Caco-2 (cell line): ENCODE measurements at regions not wholly inside any gene's neighbourhood (a gene's known extent, or its start where the extent isn't known, plus 50 kb on each side); places are given as distances from the start of the nearest gene placed in this dataset.
"Not testable (repeated sequence)": the region's sequence is repeated elsewhere in the genome, so short reads cannot be mapped to it uniquely, and the experiment has no call there.

Experiments
- BruUV-seq: library from RNA; stranded (reverse); fragments of 400-500 nt; replicated peaks from 2 replicates; lab custom pipeline; 2021; lab: Mats Ljungman, UMichigan
- CTCF ChIA-PET: fragments of 300-600 bp; sonication (Branson Sonifier 250); formaldehyde crosslinking; loops from one replicate; lab custom pipeline; 2022; ENCODE audit warnings: antibody characterized with exemption; lab: Charles Lee
- POLR2A ChIA-PET: fragments of 300-600 bp; sonication (Branson Sonifier 250); formaldehyde crosslinking; loops from one replicate; lab custom pipeline; 2022; ENCODE audit warnings: antibody characterized with exemption; lab: Charles Lee
- DNase-seq, 2 experiments: peaks; one replicate each; pipeline versions ENCODE4 v3.0.0 to v3.0.0-alpha.2; 2020 to 2022
- H3K27me3 ChIP-seq: replicated peaks from 2 replicates; pipeline ENCODE4 v1.6.0; 2011; ENCODE audit warnings: low read length; ENCODE audit not compliant: control insufficient read depth, insufficient read depth
- H3K36me3 ChIP-seq: 2 replicates; pipeline ENCODE4 v1.5.1; 2011; ENCODE audit warnings: low read length; ENCODE audit not compliant: control insufficient read depth, insufficient read depth
- H3K4me1 ChIP-seq: fragments of 250-450 bp; sonication (Bioruptor Pico); 2 replicates; pipeline ENCODE4 v1.5.1; 2020; ENCODE audit warnings: mild to moderate bottlenecking
- H3K4me3 ChIP-seq: 2 replicates; pipeline ENCODE4 v1.5.1; 2011; ENCODE audit warnings: low read depth, mild to moderate bottlenecking, control low read depth, low read length
- H3K9me3 ChIP-seq: fragments of 250-450 bp; sonication (Bioruptor Pico); 2 replicates; pipeline ENCODE4 v1.5.1; 2020; ENCODE audit warnings: mild to moderate bottlenecking, moderate library complexity
- H3K27ac Mint-ChIP-seq: one replicate; pipeline ENCODE4 v1.8.0; 2022; ENCODE audit warnings: mixed read lengths; ENCODE audit not compliant: unreplicated experiment
- H3K27me3 Mint-ChIP-seq: one replicate; pipeline ENCODE4 v1.8.0; 2022; ENCODE audit warnings: mixed read lengths; ENCODE audit not compliant: insufficient read depth, unreplicated experiment
- H3K36me3 Mint-ChIP-seq: one replicate; pipeline ENCODE4 v1.8.0; 2022; ENCODE audit warnings: mild to moderate bottlenecking, mixed read lengths; ENCODE audit not compliant: insufficient read depth, unreplicated experiment
- H3K4me1 Mint-ChIP-seq: one replicate; pipeline ENCODE4 v1.8.0; 2022; ENCODE audit warnings: low read depth, mixed read lengths; ENCODE audit not compliant: unreplicated experiment
- H3K4me3 Mint-ChIP-seq: one replicate; pipeline ENCODE4 v1.8.0; 2022; ENCODE audit warnings: mild to moderate bottlenecking, moderate library complexity, mixed read lengths; ENCODE audit not compliant: unreplicated experiment
- H3K9me3 Mint-ChIP-seq: one replicate; pipeline ENCODE4 v1.8.0; 2022; ENCODE audit warnings: mixed read lengths; ENCODE audit not compliant: unreplicated experiment
- intact Hi-C: fragments of 100-400 bp; cut with micrococcal nuclease; formaldehyde crosslinking; loops from one replicate; pipeline ENCODE4 v1.10.0; 2022; ENCODE audit not compliant: unreplicated experiment
- TF ChIP-seq, protein P1 (sequence below), 2 experiments: fragments of 200-600 bp in 1 of 2; IDR thresholded peaks; 1 replicate in 1 of 2; 2 replicates in 1 of 2; pipeline versions ENCODE4 v1.5.1 to v1.8.0; 2011 to 2022; ENCODE audit warnings: antibody characterized with exemption in 1 of 2, control low read depth in 1 of 2, inconsistent platforms in 1 of 2, low read depth in 1 of 2, low read length in 1 of 2, mild to moderate bottlenecking in 1 of 2, moderate library complexity in 1 of 2; ENCODE audit not compliant: insufficient read depth in 1 of 2, severe bottlenecking in 1 of 2, unreplicated experiment in 1 of 2

DNA sequence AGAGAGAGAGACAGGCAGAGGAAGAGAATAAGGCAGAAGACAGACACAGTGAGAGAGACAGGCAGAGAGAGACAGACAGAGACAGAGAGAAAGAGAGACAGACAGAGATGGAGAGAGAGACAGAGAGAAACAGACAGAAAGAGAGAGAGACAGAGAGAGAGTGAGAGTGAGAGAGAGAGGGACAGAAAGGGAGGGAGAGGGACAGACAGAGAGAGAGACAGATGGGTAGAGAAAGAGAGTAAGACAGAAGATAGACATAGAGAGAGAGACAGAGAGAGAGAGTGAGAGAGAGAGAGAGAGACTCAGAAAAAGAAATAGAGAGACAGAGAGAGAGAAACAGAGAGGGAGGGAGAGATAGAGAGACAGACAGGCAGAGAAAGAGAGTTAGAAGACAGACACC lies 1948.5 kb upstream of the DEFB115 start:
- H3K4me3 Mint-ChIP-seq, CTCF ChIA-PET, H3K4me1 Mint-ChIP-seq, H3K27me3 Mint-ChIP-seq, intact Hi-C loops, H3K27ac Mint-ChIP-seq, POLR2A ChIA-PET, H3K36me3 ChIP-seq, H3K27me3 ChIP-seq, BruUV-seq, H3K4me3 ChIP-seq, H3K4me1 ChIP-seq, H3K36me3 Mint-ChIP-seq, DNase-seq: not testable (repeated sequence)
- peaks cover 68% of the 10 kb centered on the region for H3K9me3 Mint-ChIP-seq
- H3K9me3 ChIP-seq: peaks cover 16% of the 10 kb centered on the region

DNA sequence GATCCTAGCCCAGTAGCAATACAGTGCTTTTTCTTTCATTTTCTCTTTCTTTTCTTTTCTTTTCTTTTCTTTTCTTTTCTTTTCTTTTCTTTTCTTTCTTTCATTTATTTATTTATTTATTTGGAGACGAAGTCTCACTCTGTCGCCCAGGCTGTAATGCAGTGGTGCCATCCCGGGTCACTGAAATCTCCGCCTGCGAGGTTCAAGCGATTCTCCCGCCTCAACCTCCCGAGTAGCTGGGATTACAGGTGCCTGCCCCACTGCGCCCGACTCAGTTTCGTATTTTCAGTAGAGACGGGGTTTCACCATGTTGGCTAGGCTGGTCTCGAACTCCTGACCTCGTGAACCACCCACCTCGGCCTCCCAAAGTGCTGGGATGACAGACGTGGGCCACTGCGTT lies 1948.0 kb upstream of the DEFB115 start:
- BruUV-seq, H3K27ac Mint-ChIP-seq, H3K27me3 ChIP-seq, H3K4me3 Mint-ChIP-seq, H3K4me3 ChIP-seq, H3K4me1 Mint-ChIP-seq, CTCF ChIA-PET, intact Hi-C loops, H3K36me3 Mint-ChIP-seq, DNase-seq, H3K36me3 ChIP-seq, H3K4me1 ChIP-seq, H3K27me3 Mint-ChIP-seq, POLR2A ChIA-PET: not testable (repeated sequence)
- H3K9me3 ChIP-seq: peaks cover 12% of the 10 kb centered on the region
- H3K9me3 Mint-ChIP-seq: peaks cover 71% of the 10 kb centered on the region

GRCh38 chr20:29311046-29311445 lies 1946.4 kb upstream of the DEFB115 start:
- BruUV-seq, H3K27me3 ChIP-seq, H3K36me3 Mint-ChIP-seq, H3K4me1 ChIP-seq, H3K4me1 Mint-ChIP-seq, H3K36me3 ChIP-seq, CTCF ChIA-PET, POLR2A ChIA-PET, H3K4me3 ChIP-seq, DNase-seq, H3K4me3 Mint-ChIP-seq, H3K27me3 Mint-ChIP-seq, intact Hi-C loops, H3K27ac Mint-ChIP-seq: not testable (repeated sequence)
- peaks cover 57% of the 10 kb centered on the region for H3K9me3 Mint-ChIP-seq
- H3K9me3 ChIP-seq: peaks cover 12% of the 10 kb centered on the region

DNA sequence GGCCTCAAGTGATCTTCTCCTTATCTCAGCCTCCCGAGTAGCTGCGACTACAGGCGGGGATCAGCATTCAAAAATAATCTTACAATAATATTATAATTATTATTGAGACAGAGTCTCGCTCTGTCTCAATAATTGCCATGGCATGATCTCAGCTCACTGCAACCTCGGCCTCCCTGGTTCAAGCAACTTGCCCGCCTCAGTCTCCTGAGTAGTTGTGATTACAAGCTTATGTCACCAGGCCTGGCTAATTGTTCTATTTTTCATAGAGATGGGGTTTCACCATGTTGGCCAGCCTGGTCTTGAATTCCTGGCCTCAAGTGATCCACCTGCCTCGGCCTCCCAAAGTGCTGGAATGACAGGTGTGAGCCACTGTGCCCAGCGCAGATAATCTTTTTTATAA lies 1944.8 kb upstream of the DEFB115 start:
- intact Hi-C loops, CTCF ChIA-PET, H3K36me3 ChIP-seq, POLR2A ChIA-PET, H3K4me1 ChIP-seq, H3K4me3 ChIP-seq, BruUV-seq, H3K36me3 Mint-ChIP-seq, H3K4me1 Mint-ChIP-seq, H3K27me3 ChIP-seq, H3K4me3 Mint-ChIP-seq, DNase-seq, H3K27me3 Mint-ChIP-seq, H3K27ac Mint-ChIP-seq: not testable (repeated sequence)
- peaks cover 10% of the 10 kb centered on the region for H3K9me3 ChIP-seq
- H3K9me3 Mint-ChIP-seq: peaks cover 50% of the 10 kb centered on the region

GRCh38 chr20:29313481-29313880 lies 1944.0 kb upstream of the DEFB115 start:
- H3K4me1 ChIP-seq: no peaks in the 10 kb centered on the region
- no peak overlapping the region for H3K4me3 ChIP-seq
- H3K9me3 ChIP-seq: peaks cover 8% of the 10 kb centered on the region
- H3K27me3 ChIP-seq: no peaks in the 10 kb centered on the region
- no peak overlapping the region for H3K4me3 Mint-ChIP-seq
- H3K27me3 Mint-ChIP-seq: no peaks in the 10 kb centered on the region
- ChIA-PET CTCF (no interaction called here), POLR2A (no interaction called here)
- no peaks in the 10 kb centered on the region for H3K4me1 Mint-ChIP-seq
- intact Hi-C loops: no loop called here
- TF ChIP-seq, protein P1, sequence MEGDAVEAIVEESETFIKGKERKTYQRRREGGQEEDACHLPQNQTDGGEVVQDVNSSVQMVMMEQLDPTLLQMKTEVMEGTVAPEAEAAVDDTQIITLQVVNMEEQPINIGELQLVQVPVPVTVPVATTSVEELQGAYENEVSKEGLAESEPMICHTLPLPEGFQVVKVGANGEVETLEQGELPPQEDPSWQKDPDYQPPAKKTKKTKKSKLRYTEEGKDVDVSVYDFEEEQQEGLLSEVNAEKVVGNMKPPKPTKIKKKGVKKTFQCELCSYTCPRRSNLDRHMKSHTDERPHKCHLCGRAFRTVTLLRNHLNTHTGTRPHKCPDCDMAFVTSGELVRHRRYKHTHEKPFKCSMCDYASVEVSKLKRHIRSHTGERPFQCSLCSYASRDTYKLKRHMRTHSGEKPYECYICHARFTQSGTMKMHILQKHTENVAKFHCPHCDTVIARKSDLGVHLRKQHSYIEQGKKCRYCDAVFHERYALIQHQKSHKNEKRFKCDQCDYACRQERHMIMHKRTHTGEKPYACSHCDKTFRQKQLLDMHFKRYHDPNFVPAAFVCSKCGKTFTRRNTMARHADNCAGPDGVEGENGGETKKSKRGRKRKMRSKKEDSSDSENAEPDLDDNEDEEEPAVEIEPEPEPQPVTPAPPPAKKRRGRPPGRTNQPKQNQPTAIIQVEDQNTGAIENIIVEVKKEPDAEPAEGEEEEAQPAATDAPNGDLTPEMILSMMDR (IDR thresholded peaks at IDR 0.05; ENCODE audit: insufficient read depth in 1 of 2, low read depth in 1 of 2, low read length in 1 of 2, severe bottlenecking in 1 of 2, unreplicated experiment in 1 of 2): no peak
- BruUV-seq: no TSS peak
- peaks cover 42% of the 10 kb centered on the region for H3K9me3 Mint-ChIP-seq
- DNase-seq: no peak
- H3K36me3 Mint-ChIP-seq: no peaks in the 10 kb centered on the region
- H3K36me3 ChIP-seq: no peaks in the 10 kb centered on the region
- no peak overlapping the region for H3K27ac Mint-ChIP-seq
